GM21825 (cell line): ENCODE measurements at regions not wholly inside any gene's neighbourhood (a gene's known extent, or its start where the extent isn't known, plus 50 kb on each side); places are given as distances from the start of the nearest gene placed in this dataset.
"Not testable (repeated sequence)": the region's sequence is repeated elsewhere in the genome, so short reads cannot be mapped to it uniquely, and the experiment has no call there.

Source experiments
- ATAC-seq: cut with Tn5 transposase; IDR thresholded peaks from one replicate; pipeline ENCODE4 v1.9.1; 2021; ENCODE audit warnings: mild to moderate bottlenecking, moderate library complexity; ENCODE audit not compliant: unreplicated experiment

DNA sequence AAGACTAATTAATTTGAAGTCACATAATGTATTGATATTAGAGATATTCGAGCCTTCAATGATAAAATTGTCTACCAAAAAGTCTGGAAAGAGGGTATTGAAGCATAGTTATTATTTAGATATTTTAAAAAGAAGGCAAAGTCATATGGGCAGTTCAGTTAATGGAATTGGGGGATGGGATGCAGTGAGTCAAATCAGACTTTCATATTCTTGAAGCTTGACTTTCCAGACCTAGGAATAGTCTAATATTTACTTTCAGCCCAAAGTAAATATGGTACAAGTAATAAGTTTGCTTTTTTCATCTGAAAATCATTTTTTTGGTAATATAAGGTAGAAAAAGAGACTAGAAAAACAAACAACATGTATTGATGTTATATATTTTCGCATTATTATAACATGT, 2017.8 kb downstream of the C4orf33 start:
- ATAC-seq = no peak

DNA sequence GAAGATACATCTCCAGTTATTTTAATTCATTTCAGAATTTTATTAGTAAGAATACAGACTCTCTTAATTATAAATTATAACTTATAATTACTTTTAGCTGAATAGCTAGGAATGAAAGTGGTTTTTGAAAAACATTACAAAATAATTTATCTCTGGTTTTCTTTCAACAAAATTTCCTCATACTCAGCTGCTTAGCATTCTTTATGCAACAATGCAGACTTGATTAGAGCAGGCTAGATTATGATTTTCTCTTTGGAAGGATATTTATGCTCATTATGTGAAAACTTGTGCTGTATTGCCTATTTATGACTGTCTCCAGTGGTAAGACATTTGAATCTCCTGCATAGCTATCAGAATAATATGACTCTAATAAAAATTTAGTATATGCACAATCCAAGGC, 2023.7 kb downstream of the C4orf33 start:
- ATAC-seq = no peak

DNA sequence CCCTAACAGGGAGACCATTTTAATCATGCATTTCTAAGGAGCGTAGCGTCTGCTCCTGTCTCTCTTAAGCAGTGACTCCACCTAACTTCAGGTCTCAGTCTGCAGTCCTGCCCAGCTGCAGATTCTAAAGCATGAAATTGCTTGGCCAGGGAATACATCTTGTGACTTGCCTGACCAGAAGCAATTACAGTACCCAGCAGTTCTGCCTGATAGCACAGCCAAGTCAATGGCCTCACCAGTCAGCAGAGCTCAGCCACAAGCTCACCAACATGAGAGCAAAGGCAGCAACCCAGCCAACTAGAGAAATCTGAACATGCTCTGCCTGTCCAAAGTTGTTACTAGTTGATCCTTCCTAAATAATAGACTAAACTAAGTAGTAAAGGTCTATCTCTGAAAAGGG, 2011.9 kb upstream of the PCDH10 start:
- no peak for ATAC-seq

DNA sequence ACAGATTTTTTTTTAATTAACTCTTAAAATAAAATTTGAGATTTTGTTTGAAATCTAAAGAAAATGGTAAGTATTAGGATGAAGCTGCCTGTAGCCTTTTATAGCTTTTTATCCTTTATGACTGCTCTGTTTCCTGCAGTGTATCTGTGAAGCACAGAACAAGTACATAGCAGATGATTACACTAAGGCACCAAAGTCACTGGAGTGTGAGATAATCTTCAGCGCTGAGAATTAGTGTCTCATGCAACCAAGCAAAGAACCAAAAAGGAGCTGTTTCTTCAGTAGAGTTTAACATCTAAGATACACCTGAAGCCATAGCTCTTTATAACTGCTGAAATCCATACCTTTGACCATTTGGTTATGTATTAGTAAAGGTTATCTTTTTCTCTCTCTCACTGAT, 1989.8 kb upstream of the PCDH10 start:
- ATAC-seq = no peak

DNA sequence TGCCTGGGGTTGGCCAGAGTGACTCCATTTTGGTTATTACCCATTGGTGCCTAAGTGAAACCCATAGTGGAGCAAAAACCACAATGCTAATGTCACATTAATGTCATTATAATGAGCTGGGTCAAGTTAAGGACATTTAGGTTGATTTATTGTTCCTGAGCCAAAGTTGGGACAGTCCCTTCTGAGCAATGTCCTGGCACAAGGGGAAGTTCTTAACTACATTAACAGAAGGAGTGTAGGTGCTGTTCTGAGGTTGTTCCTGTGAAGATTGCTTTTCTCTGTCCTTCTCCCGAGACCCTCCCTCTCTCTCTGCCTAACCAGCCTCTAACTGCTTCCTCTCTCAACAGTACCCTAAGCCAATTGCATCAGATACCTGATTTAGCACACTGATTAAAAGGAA, 1956.8 kb upstream of the PCDH10 start:
- ATAC-seq = no peak

DNA sequence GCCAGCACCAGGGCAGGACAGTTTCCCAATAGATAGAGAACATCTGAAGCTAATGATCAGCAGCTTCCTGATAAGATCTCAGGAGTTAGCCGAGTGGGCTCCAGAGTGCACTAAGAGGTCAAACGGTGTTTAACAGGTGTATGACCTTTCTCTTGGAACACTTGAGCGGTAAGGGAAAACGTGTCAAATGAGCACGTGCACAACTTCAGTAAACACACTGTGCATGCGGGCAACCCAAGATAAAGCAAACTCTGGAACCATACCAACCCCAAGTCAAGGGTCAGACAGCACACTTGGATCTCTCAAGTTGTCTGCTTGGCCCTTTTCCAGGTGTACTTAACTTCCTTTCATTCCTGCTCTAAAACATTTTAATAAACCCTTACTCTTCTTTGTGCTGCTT, 1941.5 kb upstream of the PCDH10 start:
- no peak for ATAC-seq

DNA sequence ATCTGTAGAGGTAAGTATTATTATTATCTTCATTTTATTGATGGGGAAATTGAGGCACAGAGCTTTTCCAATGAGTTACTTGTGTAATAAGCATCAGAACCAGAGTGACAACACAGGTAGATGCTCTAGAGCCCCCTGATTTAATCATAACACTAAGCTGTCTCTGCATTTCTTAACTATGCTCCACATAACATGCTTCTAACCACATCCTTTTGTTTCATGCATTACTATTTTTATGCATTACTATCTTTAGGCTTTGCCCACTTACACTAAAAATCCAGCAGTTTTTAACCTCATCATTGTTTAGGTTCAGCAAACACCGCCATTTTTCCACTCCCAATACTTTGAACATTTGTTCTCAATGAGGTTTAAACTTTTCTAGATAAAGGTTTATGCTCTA, 1900.8 kb upstream of the PCDH10 start:
- no peak for ATAC-seq

DNA sequence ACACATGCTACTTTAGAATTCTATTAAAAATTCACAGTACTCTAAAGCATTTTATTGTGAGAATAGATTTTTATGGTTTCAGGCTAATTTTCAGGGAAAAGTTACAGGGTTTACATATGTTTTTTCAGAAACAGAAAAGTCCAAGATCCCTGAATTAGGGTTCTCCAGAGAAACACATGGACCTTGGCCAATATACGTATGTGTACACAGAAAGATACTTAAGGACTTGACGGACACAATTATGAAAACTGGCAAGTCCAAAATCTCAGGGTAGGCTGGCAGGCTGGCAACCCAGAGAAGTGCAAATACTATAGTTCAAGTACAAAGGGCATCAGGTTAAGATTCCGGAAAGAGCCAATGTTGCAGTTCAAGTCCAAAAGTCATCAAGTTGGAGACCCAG, 1897.8 kb upstream of the PCDH10 start:
- no peak for ATAC-seq

DNA sequence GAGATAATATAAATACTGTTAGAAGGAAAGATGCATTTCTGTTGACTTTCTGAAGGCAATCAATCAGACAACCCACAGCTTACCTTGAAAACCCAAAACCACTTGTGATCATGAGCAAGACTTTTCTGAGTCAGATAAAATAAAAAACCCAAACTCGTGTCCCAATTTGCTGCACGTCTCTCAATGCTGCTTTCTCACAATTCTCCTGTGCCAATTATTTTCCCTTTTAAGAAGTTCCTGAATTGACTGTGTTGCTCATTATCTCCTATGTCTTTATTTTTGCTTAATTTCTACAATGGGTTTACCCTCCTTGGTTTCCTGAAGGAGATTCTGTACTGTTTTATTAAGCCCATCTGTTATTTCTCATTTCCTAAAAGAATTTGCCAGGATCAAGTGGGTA, 1891.9 kb upstream of the PCDH10 start:
- ATAC-seq = no peak

DNA sequence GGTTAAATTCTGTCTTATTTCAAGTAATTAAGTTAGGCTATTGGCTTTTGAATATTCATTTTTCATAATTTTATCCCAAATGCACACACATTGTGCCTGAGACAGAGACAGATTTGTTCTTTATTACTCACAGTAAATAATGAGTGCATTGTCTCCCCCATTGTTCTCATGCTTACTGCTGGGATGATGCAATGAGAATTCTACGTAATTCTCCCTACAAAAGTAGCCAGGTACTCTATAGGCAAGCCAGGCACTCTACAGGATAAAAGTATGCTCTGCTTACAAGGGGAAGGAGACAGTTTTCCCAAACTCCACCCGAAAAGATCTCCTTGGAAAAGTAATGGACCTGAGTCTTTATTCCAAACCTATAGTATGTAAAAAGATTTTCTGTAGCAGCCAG, 1890.7 kb upstream of the PCDH10 start:
- ATAC-seq = no peak

DNA sequence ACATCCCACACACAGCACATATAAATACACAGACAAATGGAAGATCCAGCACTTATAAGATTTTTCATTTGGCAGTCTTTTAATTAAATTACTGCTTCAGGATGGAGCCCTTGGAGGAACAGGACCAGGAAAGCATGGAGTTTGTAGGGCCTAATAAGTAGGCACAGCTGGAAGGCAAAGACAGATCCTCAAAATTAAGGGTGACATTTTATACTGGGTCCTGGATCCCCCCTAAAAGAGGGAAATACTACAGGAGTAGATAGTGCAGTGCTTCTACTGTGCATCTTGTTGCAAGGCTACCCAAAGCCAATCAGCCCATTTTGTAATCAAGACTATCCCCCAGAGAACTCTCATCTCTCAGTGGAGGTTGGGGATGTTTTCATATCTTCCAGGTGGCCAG, 1860.7 kb upstream of the PCDH10 start:
- no peak for ATAC-seq

DNA sequence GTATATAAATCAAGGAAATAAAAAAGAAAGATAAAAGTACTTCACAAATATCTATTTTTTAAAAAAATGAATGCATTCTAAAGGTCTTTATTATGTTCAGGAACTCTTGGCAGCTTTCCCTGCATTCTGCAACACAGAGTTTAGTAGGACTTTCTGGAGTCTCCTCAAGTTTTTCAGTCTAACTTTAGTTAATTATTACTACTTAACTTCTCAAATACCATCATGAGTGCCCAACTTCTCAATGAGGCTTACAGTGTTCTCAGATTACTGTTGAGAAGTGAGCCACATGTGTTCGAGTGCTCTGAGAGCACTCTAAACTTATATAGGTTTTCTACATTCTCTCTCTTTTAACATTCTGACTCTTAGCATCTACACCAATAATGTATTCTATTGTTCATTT, 1852.9 kb upstream of the PCDH10 start:
- no peak for ATAC-seq

DNA sequence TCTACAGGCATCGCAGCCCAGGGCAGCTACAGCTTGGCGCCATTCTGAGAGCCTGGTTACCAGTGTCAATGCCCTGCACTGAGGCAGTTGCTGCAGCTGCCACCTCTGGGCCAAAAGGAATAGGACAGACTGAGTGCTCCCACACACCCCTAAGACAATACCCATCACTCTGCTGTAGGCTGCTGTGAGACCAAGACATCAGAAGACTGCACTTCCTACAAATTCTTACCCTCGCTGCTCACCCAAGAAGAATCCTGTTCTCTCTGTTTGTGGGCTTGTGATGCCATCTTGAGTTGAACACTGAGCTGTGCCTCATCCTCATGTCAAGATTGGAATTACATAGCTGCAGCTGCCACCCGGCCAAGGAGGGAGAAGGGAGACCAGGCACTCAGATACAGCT, 1847.0 kb upstream of the PCDH10 start:
- no peak for ATAC-seq

DNA sequence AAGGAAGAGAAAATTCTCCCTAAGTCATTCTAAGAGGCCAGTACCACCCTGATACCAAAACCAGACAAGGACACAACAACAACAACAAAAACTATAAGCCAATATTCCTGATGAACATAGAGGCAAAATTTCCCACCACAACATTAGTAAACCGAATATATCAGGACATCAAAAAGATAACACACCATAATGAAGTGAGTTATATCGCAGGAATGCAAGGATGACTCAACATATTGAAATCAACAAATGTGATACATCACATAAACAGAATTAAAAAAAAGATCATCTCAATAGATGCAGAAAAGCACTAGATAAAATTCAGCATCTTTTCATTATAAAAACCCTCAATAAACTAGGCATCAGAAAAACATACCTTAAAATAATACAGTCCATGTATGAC, 1844.4 kb upstream of the PCDH10 start:
- no peak for ATAC-seq

DNA sequence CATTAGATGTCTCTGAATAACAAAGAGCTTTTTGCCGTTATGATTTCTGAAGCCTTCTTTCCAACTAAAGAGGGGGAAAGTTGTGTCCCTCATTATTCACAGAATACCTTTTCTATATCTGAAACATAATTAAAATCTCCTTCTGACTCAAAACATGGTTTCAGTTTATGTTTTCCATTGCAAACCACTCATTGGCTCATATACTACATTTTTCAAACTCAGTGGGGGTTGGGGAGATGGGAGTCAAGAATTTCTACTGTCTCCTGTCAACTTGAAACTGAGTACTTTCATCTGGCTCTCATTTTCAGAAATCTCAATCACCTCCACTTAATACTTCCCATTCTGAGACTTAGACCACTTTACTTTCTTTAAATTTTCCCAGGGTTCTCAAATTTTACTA, 1839.5 kb upstream of the PCDH10 start:
- no peak for ATAC-seq

DNA sequence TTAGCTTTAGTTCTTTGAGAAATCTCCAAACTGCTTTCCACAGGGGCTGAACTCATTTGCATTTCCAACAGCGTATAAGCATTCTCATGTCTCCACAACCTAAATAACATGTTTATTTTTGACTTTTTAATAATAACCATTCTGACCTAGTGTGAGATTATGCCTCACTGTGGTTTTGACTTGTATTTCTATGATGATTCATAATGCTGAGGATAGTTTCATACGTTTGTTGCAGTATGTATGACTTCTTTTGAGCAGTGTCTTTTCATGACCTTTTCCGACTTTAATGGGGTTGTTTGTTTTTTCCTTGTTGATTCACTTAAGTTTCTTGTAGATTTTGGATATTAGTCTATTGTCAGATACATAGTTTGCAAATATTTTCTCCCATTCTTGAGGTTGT, 1833.0 kb upstream of the PCDH10 start:
- ATAC-seq = no peak

DNA sequence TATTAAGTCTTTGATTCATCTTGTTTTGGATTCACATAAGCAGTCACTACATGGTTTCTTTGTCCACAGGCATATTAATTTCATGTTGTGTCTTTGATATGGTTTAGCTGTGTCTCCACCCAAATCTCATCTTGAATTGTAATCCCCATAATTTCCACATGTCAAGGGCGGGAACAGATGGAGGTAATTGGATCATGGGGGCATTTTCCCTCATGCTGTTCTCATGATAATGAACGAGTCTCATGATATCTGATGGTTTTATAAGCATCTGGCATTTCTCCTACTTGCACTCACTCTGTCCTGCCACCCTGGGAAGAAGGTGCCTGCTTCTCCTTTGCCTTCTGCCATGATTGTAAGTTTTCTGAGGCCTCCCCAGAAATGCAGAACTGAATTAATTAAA, 1811.2 kb upstream of the PCDH10 start:
- ATAC-seq = no peak

DNA sequence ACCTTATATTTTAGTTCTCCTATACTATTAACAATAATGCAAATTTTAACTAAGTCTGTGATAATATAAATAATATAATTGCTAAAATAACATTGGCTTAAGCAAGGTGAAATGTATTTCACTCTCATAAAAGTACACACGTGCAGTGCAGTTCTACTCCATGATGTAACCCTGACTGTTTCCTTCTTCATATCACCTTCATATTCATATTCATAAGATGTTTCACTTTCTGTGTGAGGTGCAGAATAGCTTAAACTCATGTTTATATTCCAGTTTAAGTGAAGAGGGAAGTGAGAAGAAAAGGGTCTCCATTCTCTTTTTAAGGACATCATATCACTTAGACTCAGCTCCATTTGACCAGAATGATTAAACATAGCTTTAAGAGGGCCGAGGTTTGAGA, 1810.0 kb upstream of the PCDH10 start:
- no peak for ATAC-seq

DNA sequence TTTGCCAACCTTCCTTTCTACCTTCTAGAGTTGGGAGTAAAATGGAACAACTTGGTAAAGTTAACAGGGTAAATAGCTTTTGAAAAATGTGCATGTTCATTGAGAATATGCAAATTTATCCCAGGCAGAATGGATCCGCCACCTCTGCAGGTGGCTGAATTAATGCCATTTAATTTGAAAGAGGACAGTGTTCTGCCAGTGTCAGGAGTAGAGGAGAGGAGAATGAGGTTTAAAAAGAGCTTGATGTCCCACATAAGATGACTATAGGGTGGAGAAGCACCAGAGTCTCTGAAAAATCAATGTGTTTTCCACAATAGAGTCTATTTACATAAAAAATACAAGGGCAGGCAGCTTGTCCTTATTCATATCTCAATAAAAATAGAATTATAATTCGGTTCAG, 1804.3 kb upstream of the PCDH10 start:
- ATAC-seq = no peak

DNA sequence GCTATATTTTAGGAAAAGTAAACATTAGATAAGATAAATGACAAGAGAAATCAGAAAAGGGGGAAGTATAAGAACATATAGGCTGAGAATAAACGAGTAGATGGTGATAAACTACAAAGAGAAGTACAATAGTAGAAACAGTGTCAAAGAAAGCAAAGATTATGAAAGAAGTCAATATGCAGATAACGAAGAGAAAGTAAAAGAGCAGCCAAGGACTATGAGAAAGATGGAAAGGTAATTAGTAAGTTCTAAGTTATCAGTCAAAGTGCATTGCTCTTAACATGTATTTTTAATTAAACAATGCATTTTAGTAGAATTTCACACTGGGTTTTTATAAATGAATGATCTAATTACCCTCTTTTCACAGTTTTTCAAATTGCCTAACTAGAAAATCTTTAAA, 1801.3 kb upstream of the PCDH10 start:
- no peak for ATAC-seq

DNA sequence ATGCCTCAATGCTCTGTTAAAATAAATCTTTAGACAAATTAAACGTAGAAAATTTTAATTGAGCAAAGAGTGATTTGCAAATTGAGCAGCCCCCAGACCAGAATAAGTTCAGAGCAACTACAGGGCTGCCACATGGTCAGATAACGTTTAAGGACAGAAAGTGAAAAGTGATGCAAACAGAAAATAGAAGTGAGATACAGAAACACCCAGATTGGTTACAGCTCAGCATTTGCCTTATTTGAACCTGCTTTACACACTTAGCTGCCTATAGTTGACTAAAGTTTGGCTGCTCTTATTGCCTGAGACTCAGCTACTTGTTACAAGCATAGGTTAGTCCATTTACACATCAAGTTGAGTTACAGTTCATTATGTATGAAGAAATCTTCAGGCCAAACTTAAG, 1800.8 kb upstream of the PCDH10 start:
- no peak for ATAC-seq

DNA sequence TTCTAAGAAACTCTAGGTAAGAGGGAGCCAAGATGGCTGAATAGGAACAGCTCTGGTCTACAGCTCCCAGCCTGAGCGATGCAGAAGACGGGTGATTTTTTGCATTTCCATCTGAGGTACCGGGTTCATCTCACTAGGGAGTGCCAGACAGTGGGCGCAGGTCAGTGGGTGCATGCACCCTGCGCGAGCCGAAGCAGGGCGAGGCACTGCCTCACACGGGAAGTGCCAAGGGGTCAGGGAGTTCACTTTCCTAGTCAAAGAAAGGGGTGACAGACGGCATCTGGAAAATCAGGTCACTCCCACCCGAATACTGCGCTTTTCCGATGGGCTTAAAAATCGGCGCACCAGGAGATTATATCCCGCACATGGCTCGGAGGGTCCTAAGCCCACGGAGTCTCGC, 1796.7 kb upstream of the PCDH10 start:
- not testable (repeated sequence) for ATAC-seq

DNA sequence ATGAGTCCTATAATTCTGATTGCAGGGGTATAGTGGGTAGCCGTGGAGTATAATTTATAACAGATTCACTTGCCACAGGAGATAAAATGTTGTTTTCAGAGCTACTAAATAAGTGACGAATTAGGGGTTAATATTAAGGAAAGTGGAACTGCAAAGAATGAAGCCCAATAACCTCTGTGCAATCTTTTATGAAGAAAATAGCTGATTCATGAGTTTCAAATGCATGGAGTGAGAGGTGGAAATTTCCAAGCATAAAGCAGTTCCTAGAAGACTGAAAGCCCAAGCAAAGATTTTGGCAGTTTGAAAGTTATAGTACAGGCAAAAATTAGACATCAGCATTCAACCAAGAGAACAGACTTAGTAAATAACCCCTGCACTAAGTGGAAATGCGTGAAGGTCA, 1782.4 kb upstream of the PCDH10 start:
- ATAC-seq = no peak

DNA sequence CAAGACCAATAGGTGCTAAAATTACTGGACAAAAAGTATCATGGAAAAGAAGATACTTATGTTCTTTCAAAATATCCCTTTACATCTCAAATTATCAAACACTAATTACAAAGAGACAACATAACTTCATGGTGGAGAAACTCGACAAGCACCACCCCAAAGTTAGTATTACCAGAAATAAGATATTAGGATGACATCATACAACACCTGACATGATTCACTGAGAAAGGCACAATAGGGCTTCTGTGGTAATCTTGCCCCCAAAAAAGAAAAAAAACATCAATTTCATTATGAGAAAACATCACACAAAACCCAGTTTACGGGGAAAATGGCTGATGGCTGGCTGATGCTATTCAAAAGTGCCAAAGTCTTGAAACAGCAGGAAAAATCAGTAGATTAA, 1781.7 kb upstream of the PCDH10 start:
- ATAC-seq = no peak
